ENCODE measurements at regions not wholly inside any gene's neighbourhood (a gene's known extent, or its start where the extent isn't known, plus 50 kb on each side); places are given as distances from the start of the nearest gene placed in this dataset.

DNA sequence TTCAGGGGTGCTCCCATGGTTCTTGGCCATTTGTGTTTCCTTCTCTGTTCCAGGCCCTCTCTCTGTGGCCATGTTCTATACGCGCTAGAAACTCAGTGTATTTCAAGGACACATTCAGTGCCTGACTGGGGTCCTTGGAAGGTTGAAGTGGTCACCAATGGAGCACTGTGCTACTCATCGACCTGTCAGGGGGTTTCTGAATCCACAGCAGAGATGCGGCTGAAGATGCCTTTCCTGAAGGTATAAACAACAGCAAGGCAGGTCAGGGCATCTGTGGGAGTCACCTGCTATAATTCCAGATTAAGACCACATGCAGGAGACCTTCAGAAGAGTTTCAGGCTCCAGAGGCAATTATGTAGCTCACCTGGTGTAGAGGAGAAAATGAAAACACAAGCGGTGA is 86.8 kb upstream of the MGMT start (continued):
- TF ChIP-seq, protein P1, sequence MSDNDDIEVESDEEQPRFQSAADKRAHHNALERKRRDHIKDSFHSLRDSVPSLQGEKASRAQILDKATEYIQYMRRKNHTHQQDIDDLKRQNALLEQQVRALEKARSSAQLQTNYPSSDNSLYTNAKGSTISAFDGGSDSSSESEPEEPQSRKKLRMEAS (IDR thresholded peaks at IDR 0.05), result no peak

DNA sequence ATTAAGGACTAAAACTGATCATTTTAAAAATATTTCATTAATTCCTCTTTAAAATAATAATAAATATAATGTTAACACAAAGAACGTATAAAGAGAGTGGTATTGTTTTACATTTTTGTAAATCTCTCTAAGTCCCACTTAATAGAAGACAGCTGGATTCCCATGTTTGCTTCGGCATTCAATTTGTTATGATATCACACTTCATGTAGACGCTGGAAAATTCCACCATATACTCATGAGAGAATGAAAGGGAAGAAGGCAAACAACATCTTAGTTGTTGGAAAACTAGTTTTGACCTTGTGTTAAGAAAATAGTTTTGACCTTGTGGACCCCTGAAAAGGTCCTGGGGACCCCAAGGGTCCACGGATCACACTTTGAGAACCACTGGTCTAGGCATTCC is 85.3 kb upstream of the MGMT start:
- ATAC-seq (no peak), DNase-seq (ENCODE audit: low read depth, low spot score) (no peak)
- H3K9ac ChIP-seq (ENCODE audit: low read length), result no peak overlapping the region
- H2AFZ ChIP-seq (ENCODE audit: low read depth, low read length, poor library complexity, severe bottlenecking), result no peak overlapping the region
- RAD21 ChIA-PET (ENCODE audit: low non-redundant PET in 1 of 2, low total read pairs in 2 of 2, uncharacterized antibody in 2 of 2, unreplicated experiment in 2 of 2), result no interaction called here
- TF ChIP-seq ZNF274 (IDR thresholded peaks at IDR 0.05; ENCODE audit: low read depth, low read length) (no peak), CEBPB (IDR thresholded peaks at IDR 0.05; ENCODE audit: low read depth) (no peak), SP1 (IDR thresholded peaks at IDR 0.05; ENCODE audit: low read depth) (no peak), EGR1 (IDR thresholded peaks at IDR 0.05; ENCODE audit: low read depth) (no peak), ZFX (IDR thresholded peaks at IDR 0.05) (no peak), YY1 (IDR thresholded peaks at IDR 0.05; ENCODE audit: extremely low read depth, insufficient replicate concordance, low read depth, low read length) (no peak), SRF (IDR thresholded peaks at IDR 0.05; ENCODE audit: low read depth) (no peak), TCF7L2 (IDR thresholded peaks at IDR 0.05; ENCODE audit: borderline replicate concordance, extremely low read depth, insufficient read depth, insufficient read length) (no peak), EZH2phosphoT487 (IDR thresholded peaks at IDR 0.05; ENCODE audit: borderline replicate concordance) (no peak), EZH2 (IDR thresholded peaks at IDR 0.05) (no peak), ELF1 (IDR thresholded peaks at IDR 0.05; ENCODE audit: borderline replicate concordance, low read depth) (no peak), POLR2AphosphoS5 (IDR thresholded peaks at IDR 0.05; ENCODE audit: low read depth, low read length) (no peak)
- TF ChIP-seq, protein P1 (IDR thresholded peaks at IDR 0.05), result no peak
- TF ChIP-seq, protein P2, sequence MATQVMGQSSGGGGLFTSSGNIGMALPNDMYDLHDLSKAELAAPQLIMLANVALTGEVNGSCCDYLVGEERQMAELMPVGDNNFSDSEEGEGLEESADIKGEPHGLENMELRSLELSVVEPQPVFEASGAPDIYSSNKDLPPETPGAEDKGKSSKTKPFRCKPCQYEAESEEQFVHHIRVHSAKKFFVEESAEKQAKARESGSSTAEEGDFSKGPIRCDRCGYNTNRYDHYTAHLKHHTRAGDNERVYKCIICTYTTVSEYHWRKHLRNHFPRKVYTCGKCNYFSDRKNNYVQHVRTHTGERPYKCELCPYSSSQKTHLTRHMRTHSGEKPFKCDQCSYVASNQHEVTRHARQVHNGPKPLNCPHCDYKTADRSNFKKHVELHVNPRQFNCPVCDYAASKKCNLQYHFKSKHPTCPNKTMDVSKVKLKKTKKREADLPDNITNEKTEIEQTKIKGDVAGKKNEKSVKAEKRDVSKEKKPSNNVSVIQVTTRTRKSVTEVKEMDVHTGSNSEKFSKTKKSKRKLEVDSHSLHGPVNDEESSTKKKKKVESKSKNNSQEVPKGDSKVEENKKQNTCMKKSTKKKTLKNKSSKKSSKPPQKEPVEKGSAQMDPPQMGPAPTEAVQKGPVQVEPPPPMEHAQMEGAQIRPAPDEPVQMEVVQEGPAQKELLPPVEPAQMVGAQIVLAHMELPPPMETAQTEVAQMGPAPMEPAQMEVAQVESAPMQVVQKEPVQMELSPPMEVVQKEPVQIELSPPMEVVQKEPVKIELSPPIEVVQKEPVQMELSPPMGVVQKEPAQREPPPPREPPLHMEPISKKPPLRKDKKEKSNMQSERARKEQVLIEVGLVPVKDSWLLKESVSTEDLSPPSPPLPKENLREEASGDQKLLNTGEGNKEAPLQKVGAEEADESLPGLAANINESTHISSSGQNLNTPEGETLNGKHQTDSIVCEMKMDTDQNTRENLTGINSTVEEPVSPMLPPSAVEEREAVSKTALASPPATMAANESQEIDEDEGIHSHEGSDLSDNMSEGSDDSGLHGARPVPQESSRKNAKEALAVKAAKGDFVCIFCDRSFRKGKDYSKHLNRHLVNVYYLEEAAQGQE (IDR thresholded peaks at IDR 0.05; ENCODE audit: low read depth), result no peak
- no peaks in the 10 kb centered on the region for H3K9me2 ChIP-seq (ENCODE audit: insufficient read depth)
- H3K36me3 ChIP-seq (ENCODE audit: control insufficient read depth in 1 of 2, insufficient read depth in 2 of 2, low read length in 2 of 2), result no peaks in the 10 kb centered on the region
- H3K4me3 ChIP-seq (replicated peaks in 1 of 2; ENCODE audit: low read depth in 1 of 2, low read length in 2 of 2), result no peak overlapping the region
- H3K79me2 ChIP-seq (ENCODE audit: insufficient read depth, low read length), result no peaks in the 10 kb centered on the region
- BruUV-seq (replicated peaks), result no TSS peak
- H3K27me3 ChIP-seq (ENCODE audit: insufficient read depth, low read length), result no peaks in the 10 kb centered on the region
- H3K9me3 ChIP-seq (ENCODE audit: control insufficient read depth in 1 of 2, insufficient read depth in 1 of 2, low read depth in 1 of 2, low read length in 2 of 2), result peaks cover 17 to 19% of the 10 kb centered on the region in 2 experiments; a peak in 2 of 4 replicates
- H3K4me2 ChIP-seq (ENCODE audit: low read length), result no peak overlapping the region
- CTCF ChIA-PET, result no interaction called here
- H4K20me1 ChIP-seq (ENCODE audit: insufficient read depth), result no peaks in the 10 kb centered on the region
- no peaks in the 10 kb centered on the region for H3K4me1 ChIP-seq (ENCODE audit: control insufficient read depth in 1 of 2, insufficient read depth in 2 of 2, low read length in 2 of 2)
- intact Hi-C loops (cut with micrococcal nuclease), result no loop called here
- POLR2A ChIA-PET, result no interaction called here
- no peak overlapping the region for H3K27ac ChIP-seq (ENCODE audit: low read depth, low read length)
